Activated T-helper 17 cell treated with anti-CD3 and anti-CD28 coated beads, Interleukin-2, amount 50 U/mL, for 72 hours (primary cell): ENCODE measurements at regions not wholly inside any gene's neighbourhood (a gene's known extent, or its start where the extent isn't known, plus 50 kb on each side); places are given as distances from the start of the nearest gene placed in this dataset.

ENCODE experiments used
- ATAC-seq: fragments of 150-1000 bp; cut with Tn5 transposase; replicated peaks from 2 replicates; pipeline ENCODE4 v1.10.0; 2021; ENCODE audit warnings: mild to moderate bottlenecking, moderate library complexity
- H3K27ac Mint-ChIP-seq: one replicate; pipeline ENCODE4 v1.8.0; 2022; ENCODE audit warnings: mixed read lengths
- H3K27me3 Mint-ChIP-seq: one replicate; pipeline ENCODE4 v1.8.0; 2022; ENCODE audit warnings: mixed read lengths
- H3K36me3 Mint-ChIP-seq: one replicate; pipeline ENCODE4 v1.8.0; 2022; ENCODE audit warnings: low read depth, mild to moderate bottlenecking, mixed read lengths
- H3K4me1 Mint-ChIP-seq: one replicate; pipeline ENCODE4 v1.8.0; 2022; ENCODE audit warnings: mixed read lengths
- H3K4me3 Mint-ChIP-seq: one replicate; pipeline ENCODE4 v1.8.0; 2022; ENCODE audit warnings: mild to moderate bottlenecking, mixed read lengths
- H3K9me3 Mint-ChIP-seq: one replicate; pipeline ENCODE4 v1.8.0; 2022; ENCODE audit warnings: mixed read lengths

- ATAC-seq: no peak
- peaks cover 26% of the 10 kb centered on the region for H3K27me3 Mint-ChIP-seq
- H3K4me3 Mint-ChIP-seq: no peak overlapping the region
- H3K9me3 Mint-ChIP-seq: no peaks in the 10 kb centered on the region
- H3K27ac Mint-ChIP-seq: no peak overlapping the region
- no peaks in the 10 kb centered on the region for H3K4me1 Mint-ChIP-seq
- H3K36me3 Mint-ChIP-seq: no peaks in the 10 kb centered on the region
Observed at GRCh38 chr1:29875557-29876028, 639.3 kb downstream of the PTPRU start.

GRCh38 chr1:29870621-29871020 is 634.3 kb downstream of the PTPRU start:
- peaks cover 3% of the 10 kb centered on the region for H3K9me3 Mint-ChIP-seq
- no peak overlapping the region for H3K27ac Mint-ChIP-seq
- no peak for ATAC-seq
- H3K36me3 Mint-ChIP-seq: no peaks in the 10 kb centered on the region
- no peak overlapping the region for H3K4me3 Mint-ChIP-seq
- H3K27me3 Mint-ChIP-seq: peaks cover 38% of the 10 kb centered on the region
- H3K4me1 Mint-ChIP-seq: no peaks in the 10 kb centered on the region

GRCh38 chr1:29869802-29870201 is 633.5 kb downstream of the PTPRU start:
- Mint-ChIP-seq H3K27ac (no peak overlapping the region), H3K4me3 (no peak overlapping the region), H3K36me3 (no peaks in the 10 kb centered on the region), H3K27me3 (peaks cover 38% of the 10 kb centered on the region), H3K4me1 (no peaks in the 10 kb centered on the region), H3K9me3 (peaks cover 3% of the 10 kb centered on the region)
- ATAC-seq: no peak

- H3K27ac Mint-ChIP-seq: no peak overlapping the region
- no peak overlapping the region for H3K4me3 Mint-ChIP-seq
- no peaks in the 10 kb centered on the region for H3K36me3 Mint-ChIP-seq
- H3K27me3 Mint-ChIP-seq: peaks cover 38% of the 10 kb centered on the region
- no peaks in the 10 kb centered on the region for H3K4me1 Mint-ChIP-seq
- no peak for ATAC-seq
- peaks cover 3% of the 10 kb centered on the region for H3K9me3 Mint-ChIP-seq
Observed at GRCh38 chr1:29868944-29869343, 632.6 kb downstream of the PTPRU start.

- H3K4me1 Mint-ChIP-seq: no peaks in the 10 kb centered on the region
- peaks cover 38% of the 10 kb centered on the region for H3K27me3 Mint-ChIP-seq
- no peak for ATAC-seq
- no peak overlapping the region for H3K4me3 Mint-ChIP-seq
- H3K9me3 Mint-ChIP-seq: peaks cover 3% of the 10 kb centered on the region
- no peak overlapping the region for H3K27ac Mint-ChIP-seq
- H3K36me3 Mint-ChIP-seq: no peaks in the 10 kb centered on the region
Observed at GRCh38 chr1:29868096-29868495, 631.8 kb downstream of the PTPRU start.

- peaks cover 11% of the 10 kb centered on the region for H3K9me3 Mint-ChIP-seq
- ATAC-seq: no peak
- no peak overlapping the region for H3K27ac Mint-ChIP-seq
- H3K4me3 Mint-ChIP-seq: no peak overlapping the region
- peaks cover 42% of the 10 kb centered on the region for H3K27me3 Mint-ChIP-seq
- no peaks in the 10 kb centered on the region for H3K4me1 Mint-ChIP-seq
- H3K36me3 Mint-ChIP-seq: no peaks in the 10 kb centered on the region
Observed at GRCh38 chr1:29865051-29865450, 628.7 kb downstream of the PTPRU start.

GRCh38 chr1:29864431-29865022 is 628.2 kb downstream of the PTPRU start:
- H3K4me3 Mint-ChIP-seq: no peak overlapping the region
- peaks cover 10% of the 10 kb centered on the region for H3K9me3 Mint-ChIP-seq
- no peaks in the 10 kb centered on the region for H3K4me1 Mint-ChIP-seq
- no peak for ATAC-seq
- H3K27me3 Mint-ChIP-seq: peaks cover 41% of the 10 kb centered on the region
- no peak overlapping the region for H3K27ac Mint-ChIP-seq
- no peaks in the 10 kb centered on the region for H3K36me3 Mint-ChIP-seq

GRCh38 chr1:29861922-29862321 is 625.6 kb downstream of the PTPRU start:
- peaks cover 8% of the 10 kb centered on the region for H3K9me3 Mint-ChIP-seq
- H3K4me1 Mint-ChIP-seq: no peaks in the 10 kb centered on the region
- ATAC-seq: no peak
- no peak overlapping the region for H3K4me3 Mint-ChIP-seq
- peaks cover 38% of the 10 kb centered on the region for H3K27me3 Mint-ChIP-seq
- H3K36me3 Mint-ChIP-seq: no peaks in the 10 kb centered on the region
- no peak overlapping the region for H3K27ac Mint-ChIP-seq

GRCh38 chr1:29861446-29861845 is 625.1 kb downstream of the PTPRU start:
- no peak for ATAC-seq
- Mint-ChIP-seq H3K27ac (no peak overlapping the region), H3K36me3 (no peaks in the 10 kb centered on the region), H3K4me3 (no peak overlapping the region), H3K9me3 (peaks cover 8% of the 10 kb centered on the region), H3K4me1 (no peaks in the 10 kb centered on the region), H3K27me3 (peaks cover 33% of the 10 kb centered on the region)

GRCh38 chr1:29860681-29861080 is 624.4 kb downstream of the PTPRU start:
- no peak for ATAC-seq
- Mint-ChIP-seq H3K9me3 (peaks cover 8% of the 10 kb centered on the region), H3K27ac (no peak overlapping the region), H3K4me1 (no peaks in the 10 kb centered on the region), H3K27me3 (peaks cover 26% of the 10 kb centered on the region), H3K36me3 (no peaks in the 10 kb centered on the region), H3K4me3 (no peak overlapping the region)

GRCh38 chr1:29860056-29860455 is 623.7 kb downstream of the PTPRU start:
- Mint-ChIP-seq H3K4me1 (no peaks in the 10 kb centered on the region), H3K4me3 (no peak overlapping the region), H3K27ac (no peak overlapping the region), H3K36me3 (no peaks in the 10 kb centered on the region), H3K27me3 (peaks cover 33% of the 10 kb centered on the region), H3K9me3 (peaks cover 8% of the 10 kb centered on the region)
- ATAC-seq: no peak

GRCh38 chr1:29859126-29859525 is 622.8 kb downstream of the PTPRU start:
- Mint-ChIP-seq H3K27ac (no peak overlapping the region), H3K9me3 (peaks cover 8% of the 10 kb centered on the region), H3K4me1 (no peaks in the 10 kb centered on the region), H3K27me3 (peaks cover 35% of the 10 kb centered on the region), H3K36me3 (no peaks in the 10 kb centered on the region), H3K4me3 (no peak overlapping the region)
- no peak for ATAC-seq

GRCh38 chr1:29858646-29859045 is 622.3 kb downstream of the PTPRU start:
- H3K27ac Mint-ChIP-seq: no peak overlapping the region
- peaks cover 36% of the 10 kb centered on the region for H3K27me3 Mint-ChIP-seq
- no peaks in the 10 kb centered on the region for H3K4me1 Mint-ChIP-seq
- ATAC-seq: no peak
- peaks cover 8% of the 10 kb centered on the region for H3K9me3 Mint-ChIP-seq
- no peak overlapping the region for H3K4me3 Mint-ChIP-seq
- no peaks in the 10 kb centered on the region for H3K36me3 Mint-ChIP-seq

- no peak overlapping the region for H3K4me3 Mint-ChIP-seq
- no peak overlapping the region for H3K27ac Mint-ChIP-seq
- no peaks in the 10 kb centered on the region for H3K36me3 Mint-ChIP-seq
- H3K4me1 Mint-ChIP-seq: no peaks in the 10 kb centered on the region
- H3K27me3 Mint-ChIP-seq: peaks cover 38% of the 10 kb centered on the region
- no peak for ATAC-seq
- H3K9me3 Mint-ChIP-seq: peaks cover 8% of the 10 kb centered on the region
Observed at GRCh38 chr1:29856340-29857114, 620.2 kb downstream of the PTPRU start.

- Mint-ChIP-seq H3K27me3 (peaks cover 35% of the 10 kb centered on the region), H3K4me3 (no peak overlapping the region), H3K4me1 (no peaks in the 10 kb centered on the region), H3K9me3 (no peaks in the 10 kb centered on the region), H3K36me3 (no peaks in the 10 kb centered on the region), H3K27ac (no peak overlapping the region)
- ATAC-seq: no peak
Observed at GRCh38 chr1:29855561-29856160, 619.3 kb downstream of the PTPRU start.
